ENCODE measurements at regions not wholly inside any gene's neighbourhood (a gene's known extent, or its start where the extent isn't known, plus 50 kb on each side); places are given as distances from the start of the nearest gene placed in this dataset.
A peak's percentile ranks its signal among the peaks of the same experiment; 100 is the strongest.

GRCh38 chr18:51621113-51621863 lies 423.8 kb upstream of the MEX3C start:
- Histone ChIP-seq H3K9ac (no peak overlapping the region), H3K4me1 (peaks cover 0 to 16% (median 0%) of the 10 kb centered on the region in 10 experiments; a peak in 3 of 20 replicates), H3K27ac (no peak overlapping the region), H4K20me1 (no peaks in the 10 kb centered on the region), H3K36me3 (no peaks in the 10 kb centered on the region), H3K9me3 (replicated peaks in 1 of 11) (no peaks in the 10 kb centered on the region), H3K4me2 (no peak overlapping the region), H3K27me3 (no peaks in the 10 kb centered on the region), H3K4me3 (no peak overlapping the region)
- TF ChIP-seq Cebpa-rat (IDR thresholded peaks at IDR 0.05): no peak

- Histone ChIP-seq H4K20me1 (no peaks in the 10 kb centered on the region), H3K4me3 (no peak overlapping the region), H3K9ac (no peak overlapping the region), H3K36me3 (no peaks in the 10 kb centered on the region), H3K27ac (no peak overlapping the region), H3K4me2 (no peak overlapping the region), H3K27me3 (no peaks in the 10 kb centered on the region), H3K9me3 (replicated peaks in 1 of 11) (no peaks in the 10 kb centered on the region), H3K4me1 (peaks cover 0 to 16% (median 0%) of the 10 kb centered on the region in 10 experiments; a peak in 3 of 20 replicates)
- TF ChIP-seq Cebpa-rat (IDR thresholded peaks at IDR 0.05): no peak
These were observed 424.3 kb upstream of the MEX3C start for GRCh38 chr18:51621864-51622160.

GRCh38 chr18:51622702-51623101 lies 425.2 kb upstream of the MEX3C start:
- Histone ChIP-seq H3K27ac (no peak overlapping the region), H3K4me3 (no peak overlapping the region), H3K9me3 (replicated peaks in 1 of 11) (no peaks in the 10 kb centered on the region), H3K9ac (no peak overlapping the region), H4K20me1 (no peaks in the 10 kb centered on the region), H3K27me3 (no peaks in the 10 kb centered on the region), H3K36me3 (no peaks in the 10 kb centered on the region), H3K4me1 (peaks cover 0 to 16% (median 0%) of the 10 kb centered on the region in 10 experiments; a peak in 3 of 20 replicates), H3K4me2 (peak overlapping the region in 2 of 11 experiments; percentile 21 to 38; a peak in 1 of 22 replicates)
- no peak for TF ChIP-seq Cebpa-rat (IDR thresholded peaks at IDR 0.05)

- no peak overlapping the region for H3K9ac ChIP-seq
- peak overlapping the region in 3 of 11 experiments; percentile 0 to 38 (median 21); a peak in 3 of 22 replicates for H3K4me2 ChIP-seq
- no peaks in the 10 kb centered on the region for H3K36me3 ChIP-seq
- no peaks in the 10 kb centered on the region for H3K27me3 ChIP-seq
- peaks cover 0 to 16% (median 0%) of the 10 kb centered on the region in 10 experiments; a peak in 3 of 20 replicates for H3K4me1 ChIP-seq
- TF ChIP-seq Cebpa-rat (IDR thresholded peaks at IDR 0.05): no peak
- no peaks in the 10 kb centered on the region for H4K20me1 ChIP-seq
- no peak overlapping the region for H3K4me3 ChIP-seq
- H3K27ac ChIP-seq: no peak overlapping the region
- H3K9me3 ChIP-seq (replicated peaks in 1 of 11): no peaks in the 10 kb centered on the region
These were observed 426.2 kb upstream of the MEX3C start for GRCh38 chr18:51623653-51624052.

GRCh38 chr18:51630706-51631105 lies 433.2 kb upstream of the MEX3C start:
- H3K36me3 ChIP-seq: 0 out of 22 replicates have a peak, but pooled peaks cover 0 to 3% (median 0%) of the 10 kb centered on the region in 11 experiments
- no peak overlapping the region for H3K4me2 ChIP-seq
- no peak overlapping the region for H3K27ac ChIP-seq
- no peak overlapping the region for H3K9ac ChIP-seq
- H4K20me1 ChIP-seq: no peaks in the 10 kb centered on the region
- TF ChIP-seq Cebpa-rat (IDR thresholded peaks at IDR 0.05): no peak
- H3K4me1 ChIP-seq: no peaks in the 10 kb centered on the region
- H3K4me3 ChIP-seq: no peak overlapping the region
- no peaks in the 10 kb centered on the region for H3K27me3 ChIP-seq
- peaks cover 33 to 49% (median 37%) of the 10 kb centered on the region in 11 experiments for H3K9me3 ChIP-seq (replicated peaks in 1 of 11)

GRCh38 chr18:51637881-51638280 lies 440.4 kb upstream of the MEX3C start:
- Histone ChIP-seq H4K20me1 (no peaks in the 10 kb centered on the region), H3K27ac (no peak overlapping the region), H3K27me3 (no peaks in the 10 kb centered on the region), H3K4me1 (no peaks in the 10 kb centered on the region), H3K9me3 (replicated peaks in 1 of 11) (peaks cover 42 to 56% (median 49%) of the 10 kb centered on the region in 11 experiments), H3K36me3 (0 out of 22 replicates have a peak, but pooled peaks cover 0 to 3% (median 0%) of the 10 kb centered on the region in 11 experiments), H3K9ac (no peak overlapping the region), H3K4me2 (no peak overlapping the region), H3K4me3 (no peak overlapping the region)
- TF ChIP-seq Cebpa-rat (IDR thresholded peaks at IDR 0.05): no peak

GRCh38 chr18:51639541-51639940 lies 442.1 kb upstream of the MEX3C start:
- Histone ChIP-seq H3K27ac (no peak overlapping the region), H3K27me3 (no peaks in the 10 kb centered on the region), H3K4me2 (no peak overlapping the region), H3K9me3 (replicated peaks in 1 of 11) (peaks cover 25 to 41% (median 32%) of the 10 kb centered on the region in 11 experiments), H3K9ac (no peak overlapping the region), H3K36me3 (no peaks in the 10 kb centered on the region), H4K20me1 (no peaks in the 10 kb centered on the region), H3K4me1 (no peaks in the 10 kb centered on the region), H3K4me3 (no peak overlapping the region)
- no peak for TF ChIP-seq Cebpa-rat (IDR thresholded peaks at IDR 0.05)

- no peaks in the 10 kb centered on the region for H4K20me1 ChIP-seq
- H3K4me3 ChIP-seq: no peak overlapping the region
- no peak overlapping the region for H3K4me2 ChIP-seq
- no peak for TF ChIP-seq Cebpa-rat (IDR thresholded peaks at IDR 0.05)
- H3K27ac ChIP-seq: no peak overlapping the region
- no peak overlapping the region for H3K9ac ChIP-seq
- H3K36me3 ChIP-seq: no peaks in the 10 kb centered on the region
- H3K4me1 ChIP-seq: no peaks in the 10 kb centered on the region
- H3K27me3 ChIP-seq: no peaks in the 10 kb centered on the region
- peaks cover 0 to 8% (median 0%) of the 10 kb centered on the region in 11 experiments; a peak in 2 of 22 replicates for H3K9me3 ChIP-seq (replicated peaks in 1 of 11)
These were observed 446.0 kb upstream of the MEX3C start for GRCh38 chr18:51643483-51643882.

GRCh38 chr18:51645607-51646006 lies 448.1 kb upstream of the MEX3C start:
- no peak overlapping the region for H3K9ac ChIP-seq
- TF ChIP-seq Cebpa-rat (IDR thresholded peaks at IDR 0.05): no peak

GRCh38 chr18:51647346-51647745 lies 449.9 kb upstream of the MEX3C start:
- H3K36me3 ChIP-seq: no peaks in the 10 kb centered on the region
- H3K4me3 ChIP-seq: no peak overlapping the region
- H3K4me2 ChIP-seq: no peak overlapping the region
- no peak for TF ChIP-seq Cebpa-rat (IDR thresholded peaks at IDR 0.05)
- no peak overlapping the region for H3K27ac ChIP-seq
- no peaks in the 10 kb centered on the region for H4K20me1 ChIP-seq
- no peaks in the 10 kb centered on the region for H3K27me3 ChIP-seq
- no peaks in the 10 kb centered on the region for H3K4me1 ChIP-seq
- H3K9ac ChIP-seq: no peak overlapping the region
- H3K9me3 ChIP-seq (replicated peaks in 1 of 11): no peaks in the 10 kb centered on the region

More at GRCh38 chr18:51645607-51646006, 448.1 kb upstream of the MEX3C start:
- Histone ChIP-seq H3K4me2 (no peak overlapping the region), H3K27me3 (no peaks in the 10 kb centered on the region), H3K4me3 (no peak overlapping the region), H3K36me3 (no peaks in the 10 kb centered on the region), H3K27ac (no peak overlapping the region), H3K9me3 (replicated peaks in 1 of 11) (no peaks in the 10 kb centered on the region), H4K20me1 (no peaks in the 10 kb centered on the region), H3K4me1 (no peaks in the 10 kb centered on the region)
